ENCODE measurements at regions not wholly inside any gene's neighbourhood (a gene's known extent, or its start where the extent isn't known, plus 50 kb on each side); places are given as distances from the start of the nearest gene placed in this dataset.
"Not testable (repeated sequence)": the region's sequence is repeated elsewhere in the genome, so short reads cannot be mapped to it uniquely, and the experiment has no call there.

- TF ChIP-seq, protein P1, sequence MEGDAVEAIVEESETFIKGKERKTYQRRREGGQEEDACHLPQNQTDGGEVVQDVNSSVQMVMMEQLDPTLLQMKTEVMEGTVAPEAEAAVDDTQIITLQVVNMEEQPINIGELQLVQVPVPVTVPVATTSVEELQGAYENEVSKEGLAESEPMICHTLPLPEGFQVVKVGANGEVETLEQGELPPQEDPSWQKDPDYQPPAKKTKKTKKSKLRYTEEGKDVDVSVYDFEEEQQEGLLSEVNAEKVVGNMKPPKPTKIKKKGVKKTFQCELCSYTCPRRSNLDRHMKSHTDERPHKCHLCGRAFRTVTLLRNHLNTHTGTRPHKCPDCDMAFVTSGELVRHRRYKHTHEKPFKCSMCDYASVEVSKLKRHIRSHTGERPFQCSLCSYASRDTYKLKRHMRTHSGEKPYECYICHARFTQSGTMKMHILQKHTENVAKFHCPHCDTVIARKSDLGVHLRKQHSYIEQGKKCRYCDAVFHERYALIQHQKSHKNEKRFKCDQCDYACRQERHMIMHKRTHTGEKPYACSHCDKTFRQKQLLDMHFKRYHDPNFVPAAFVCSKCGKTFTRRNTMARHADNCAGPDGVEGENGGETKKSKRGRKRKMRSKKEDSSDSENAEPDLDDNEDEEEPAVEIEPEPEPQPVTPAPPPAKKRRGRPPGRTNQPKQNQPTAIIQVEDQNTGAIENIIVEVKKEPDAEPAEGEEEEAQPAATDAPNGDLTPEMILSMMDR (IDR thresholded peaks at IDR 0.05; ENCODE audit: borderline replicate concordance, extremely low read depth, low read length, poor library complexity, severe bottlenecking): not testable (repeated sequence)
- TF ChIP-seq EZH2 (IDR thresholded peaks at IDR 0.05; ENCODE audit: borderline replicate concordance, low read depth, low read length, severe bottlenecking): not testable (repeated sequence)
These were observed 699.2 kb downstream of the PRIM2 start for GRCh38 chr6:58016614-58017013.

All from DND-41 (cell line).